HepG2 (cell line): ENCODE measurements at regions not wholly inside any gene's neighbourhood (a gene's known extent, or its start where the extent isn't known, plus 50 kb on each side); places are given as distances from the start of the nearest gene placed in this dataset.
A peak's percentile ranks its signal among the peaks of the same experiment; 100 is the strongest.

Experiments used
- FOXA1 ChIP-seq, 2 experiments: fragments of 450-650 bp in 1 of 2; sonication (generic) in 1 of 2; formaldehyde crosslinking in 1 of 2; IDR thresholded peaks; 2 replicates each; pipeline versions ENCODE4 v1.4.0 to v1.6.1; 2016 to 2020; ENCODE audit warnings: missing genetic modification reagents in 1 of 2
- HNRNPK ChIP-seq: fragments of 200-400 bp; formaldehyde crosslinking; IDR thresholded peaks from 2 replicates; pipeline ENCODE4 v1.6.1; 2018; ENCODE audit warnings: low read length, low read depth, moderate library complexity, mild to moderate bottlenecking; ENCODE audit not compliant: poor library complexity, severe bottlenecking
- HNRNPL ChIP-seq: fragments of 200-400 bp; formaldehyde crosslinking; IDR thresholded peaks from 2 replicates; pipeline ENCODE4 v1.6.1; 2017; ENCODE audit warnings: mild to moderate bottlenecking, low read depth, low read length
- KDM1A ChIP-seq: IDR thresholded peaks from 2 replicates; pipeline ENCODE4 v1.6.1; 2016; ENCODE audit warnings: missing compliant biosample characterization
- MIXL1 ChIP-seq: IDR thresholded peaks from 2 replicates; pipeline ENCODE4 v1.6.1; 2016
- MXI1 ChIP-seq: IDR thresholded peaks from 3 replicates; pipeline ENCODE4 v1.6.1; 2012; ENCODE audit warnings: low read depth, low read length, inconsistent platforms, borderline replicate concordance
- NFATC3 ChIP-seq: sonication (generic); formaldehyde crosslinking; IDR thresholded peaks from 2 replicates; pipeline ENCODE4 v1.5.1; 2020; ENCODE audit warnings: mild to moderate bottlenecking, missing genetic modification reagents
- NFYC ChIP-seq: IDR thresholded peaks from 2 replicates; pipeline ENCODE4 v1.6.1; 2016; ENCODE audit warnings: missing genetic modification reagents, missing compliant biosample characterization
- PPARG ChIP-seq: conservative IDR thresholded peaks from 2 replicates; pipeline ENCODE4 v1.6.1; 2016; ENCODE audit warnings: missing biosample characterization, missing genetic modification reagents
- SETDB1 ChIP-seq: sonication (generic); formaldehyde crosslinking; IDR thresholded peaks from 2 replicates; pipeline ENCODE4 v1.5.1; 2020; ENCODE audit warnings: missing genetic modification reagents, mild to moderate bottlenecking, borderline replicate concordance
- SNAPC2 ChIP-seq: sonication (generic); formaldehyde crosslinking; IDR thresholded peaks from 2 replicates; pipeline ENCODE4 v1.8.1; 2022; ENCODE audit warnings: mild to moderate bottlenecking, missing genetic modification reagents
- SSRP1 ChIP-seq: IDR thresholded peaks from 2 replicates; pipeline ENCODE4 v1.6.1; 2016; ENCODE audit warnings: control low read depth
- TARDBP ChIP-seq: sonication (generic); formaldehyde crosslinking; IDR thresholded peaks from 2 replicates; pipeline ENCODE4 v1.8.0; 2022; ENCODE audit warnings: mild to moderate bottlenecking, missing genetic modification reagents
- ZC3H13 ChIP-seq: sonication (generic); formaldehyde crosslinking; IDR thresholded peaks from 2 replicates; pipeline ENCODE4 v1.8.1; 2023; ENCODE audit warnings: mild to moderate bottlenecking, missing genetic modification reagents, moderate library complexity
- ZFAT ChIP-seq: sonication (generic); formaldehyde crosslinking; conservative IDR thresholded peaks from 2 replicates; pipeline ENCODE4 v1.8.1; 2023; ENCODE audit warnings: missing genetic modification reagents, inconsistent platforms
- ZFP36L1 ChIP-seq: sonication (generic); formaldehyde crosslinking; IDR thresholded peaks from 2 replicates; pipeline ENCODE4 v1.8.0; 2022; ENCODE audit warnings: mild to moderate bottlenecking, missing genetic modification reagents, moderate library complexity
- ZMYM3 ChIP-seq: sonication (generic); formaldehyde crosslinking; IDR thresholded peaks from 2 replicates; pipeline ENCODE4 v1.5.1; 2020; ENCODE audit warnings: mild to moderate bottlenecking, missing genetic modification reagents
- ZNF317 ChIP-seq: sonication (generic); formaldehyde crosslinking; IDR thresholded peaks from 2 replicates; pipeline ENCODE4 v1.5.0; 2020; ENCODE audit warnings: mild to moderate bottlenecking, missing genetic modification reagents
- ZNF430 ChIP-seq: sonication (generic); formaldehyde crosslinking; IDR thresholded peaks from 2 replicates; pipeline ENCODE4 v1.9.0; 2021; ENCODE audit warnings: mild to moderate bottlenecking, missing genetic modification reagents
- ZNF550 ChIP-seq: sonication (generic); formaldehyde crosslinking; IDR thresholded peaks from 2 replicates; pipeline ENCODE4 v1.4.0; 2020; ENCODE audit warnings: mild to moderate bottlenecking, missing genetic modification reagents, borderline replicate concordance
- ZNF556 ChIP-seq: sonication (generic); formaldehyde crosslinking; IDR thresholded peaks from 2 replicates; pipeline ENCODE4 v1.4.0; 2020; ENCODE audit warnings: mild to moderate bottlenecking, missing genetic modification reagents, borderline replicate concordance
- ZNF670 ChIP-seq: sonication (generic); formaldehyde crosslinking; IDR thresholded peaks from 2 replicates; pipeline ENCODE4 v1.8.0; 2022; ENCODE audit warnings: mild to moderate bottlenecking, missing genetic modification reagents, borderline replicate concordance
- TF ChIP-seq, protein P1 (sequence below): sonication (generic); formaldehyde crosslinking; IDR thresholded peaks from 2 replicates; pipeline ENCODE4 v1.5.0; 2020; ENCODE audit warnings: missing genetic modification reagents
- TF ChIP-seq, protein P2 (sequence below): IDR thresholded peaks from 2 replicates; pipeline ENCODE4 v1.6.1; 2016; ENCODE audit warnings: missing biosample characterization, missing genetic modification reagents, low read depth
- TF ChIP-seq, protein P3 (sequence below): sonication (generic); formaldehyde crosslinking; IDR thresholded peaks from 2 replicates; pipeline ENCODE4 v1.5.1; 2020; ENCODE audit warnings: mild to moderate bottlenecking, missing genetic modification reagents, moderate library complexity
- TF ChIP-seq, protein P4 (sequence below): sonication (generic); formaldehyde crosslinking; IDR thresholded peaks from 2 replicates; pipeline ENCODE4 v1.5.1; 2020; ENCODE audit warnings: missing genetic modification reagents, mild to moderate bottlenecking, borderline replicate concordance
- TF ChIP-seq, protein P5 (sequence below): sonication (generic); formaldehyde crosslinking; IDR thresholded peaks from 2 replicates; pipeline ENCODE4 v1.4.0; 2020; ENCODE audit warnings: missing genetic modification reagents

DNA sequence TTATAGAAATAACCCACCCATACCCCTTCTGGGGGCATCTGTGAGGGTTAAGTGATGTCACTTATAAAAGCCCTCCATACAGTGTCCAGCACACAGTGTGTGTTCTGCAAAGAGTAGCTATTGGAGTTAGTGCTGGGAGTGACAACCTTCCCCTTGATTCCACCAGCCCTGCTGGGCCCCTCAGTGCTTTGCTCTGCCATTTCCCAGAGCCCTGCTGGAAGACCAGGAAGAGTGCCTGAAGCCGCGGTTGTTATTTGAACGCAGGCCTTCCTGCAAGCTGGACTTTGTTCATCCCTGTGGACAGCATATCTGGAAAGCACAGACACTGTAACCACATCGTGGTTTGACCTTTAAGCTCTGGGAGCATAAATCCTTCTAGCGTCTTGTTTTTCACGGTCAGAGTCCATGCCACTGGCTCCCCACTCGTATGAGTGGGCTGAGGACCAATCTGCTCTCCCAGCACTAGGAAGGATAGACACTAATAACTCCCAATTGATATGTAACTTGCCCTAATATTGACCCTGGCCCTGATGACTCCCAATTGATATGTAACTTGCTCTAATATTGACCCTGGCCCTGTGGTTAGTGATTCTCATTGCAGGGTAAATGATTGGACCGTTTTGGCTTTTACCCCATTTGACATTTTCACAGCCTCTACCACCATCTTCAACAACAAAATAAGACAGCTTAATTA lies 297.1 kb upstream of the MAF start (continued):
- TF ChIP-seq, protein P1, sequence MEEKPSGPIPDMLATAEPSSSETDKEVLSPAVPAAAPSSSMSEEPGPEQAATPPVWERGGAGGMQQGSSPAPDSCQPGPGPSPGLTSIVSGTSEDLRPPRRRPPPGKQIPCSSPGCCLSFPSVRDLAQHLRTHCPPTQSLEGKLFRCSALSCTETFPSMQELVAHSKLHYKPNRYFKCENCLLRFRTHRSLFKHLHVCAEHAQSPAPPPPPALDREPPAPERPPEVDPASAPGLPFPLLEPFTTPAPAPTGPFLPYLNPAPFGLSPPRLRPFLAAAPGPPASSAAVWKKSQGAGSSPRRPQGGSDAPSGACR (CRISPR knock-in tag), result peak; percentile 99
- TF ChIP-seq PPARG (CRISPR knock-in tag) (peak; percentile 54; the same call in 1 of the 2 replicates), FOXA1 (IDR thresholded peaks at IDR 0.05) (no peak), FOXA1 (CRISPR knock-in tag; IDR thresholded peaks at IDR 0.05) (peak; percentile 52), MIXL1 (CRISPR knock-in tag) (peak; percentile 92), NFATC3 (CRISPR knock-in tag) (no peak), ZFAT (no peak), MXI1 (no peak), TARDBP (CRISPR knock-in tag) (peak; percentile 93), NFYC (CRISPR knock-in tag) (no peak), ZNF550 (no peak), ZFP36L1 (CRISPR knock-in tag) (peak; percentile 82), SETDB1 (CRISPR knock-in tag) (no peak), SNAPC2 (0 out of 2 replicates have a peak, but pooled peaks have one; percentile 72), ZNF556 (CRISPR knock-in tag) (peak; percentile 56), HNRNPL (no peak), SSRP1 (CRISPR knock-in tag) (no peak), ZNF430 (peak; percentile 90), HNRNPK (no peak), ZMYM3 (CRISPR knock-in tag) (peak; percentile 96), ZNF317 (CRISPR knock-in tag) (peak; percentile 81; the same call in 1 of the 2 replicates), KDM1A (CRISPR knock-in tag) (peak; percentile 44; the same call in 1 of the 2 replicates), ZNF670 (CRISPR knock-in tag) (peak; percentile 99), ZC3H13 (CRISPR knock-in tag) (no peak)
- TF ChIP-seq, protein P2, sequence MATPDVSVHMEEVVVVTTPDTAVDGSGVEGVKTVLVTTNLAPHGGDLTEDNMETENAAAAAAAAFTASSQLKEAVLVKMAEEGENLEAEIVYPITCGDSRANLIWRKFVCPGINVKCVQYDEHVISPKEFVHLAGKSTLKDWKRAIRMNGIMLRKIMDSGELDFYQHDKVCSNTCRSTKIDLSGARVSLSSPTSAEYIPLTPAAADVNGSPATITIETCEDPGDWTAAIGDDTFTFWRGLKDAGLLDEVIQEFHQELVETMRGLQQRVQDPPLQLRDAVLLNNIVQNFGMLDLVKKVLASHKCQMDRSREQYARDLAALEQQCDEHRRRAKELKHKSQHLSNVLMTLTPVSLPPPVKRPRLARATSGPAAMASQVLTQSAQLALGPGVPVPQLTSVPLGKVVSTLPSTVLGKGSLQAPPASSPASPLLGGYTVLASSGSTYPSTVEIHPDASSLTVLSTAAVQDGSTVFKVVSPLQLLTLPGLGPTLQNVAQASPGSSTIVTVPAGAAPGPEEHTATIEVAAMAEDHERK, result no peak
- TF ChIP-seq, protein P3, sequence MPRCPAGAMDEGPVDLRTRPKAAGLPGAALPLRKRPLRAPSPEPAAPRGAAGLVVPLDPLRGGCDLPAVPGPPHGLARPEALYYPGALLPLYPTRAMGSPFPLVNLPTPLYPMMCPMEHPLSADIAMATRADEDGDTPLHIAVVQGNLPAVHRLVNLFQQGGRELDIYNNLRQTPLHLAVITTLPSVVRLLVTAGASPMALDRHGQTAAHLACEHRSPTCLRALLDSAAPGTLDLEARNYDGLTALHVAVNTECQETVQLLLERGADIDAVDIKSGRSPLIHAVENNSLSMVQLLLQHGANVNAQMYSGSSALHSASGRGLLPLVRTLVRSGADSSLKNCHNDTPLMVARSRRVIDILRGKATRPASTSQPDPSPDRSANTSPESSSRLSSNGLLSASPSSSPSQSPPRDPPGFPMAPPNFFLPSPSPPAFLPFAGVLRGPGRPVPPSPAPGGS (CRISPR knock-in tag), result no peak
- TF ChIP-seq, protein P4, sequence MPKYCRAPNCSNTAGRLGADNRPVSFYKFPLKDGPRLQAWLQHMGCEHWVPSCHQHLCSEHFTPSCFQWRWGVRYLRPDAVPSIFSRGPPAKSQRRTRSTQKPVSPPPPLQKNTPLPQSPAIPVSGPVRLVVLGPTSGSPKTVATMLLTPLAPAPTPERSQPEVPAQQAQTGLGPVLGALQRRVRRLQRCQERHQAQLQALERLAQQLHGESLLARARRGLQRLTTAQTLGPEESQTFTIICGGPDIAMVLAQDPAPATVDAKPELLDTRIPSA, result no peak
- TF ChIP-seq, protein P5, sequence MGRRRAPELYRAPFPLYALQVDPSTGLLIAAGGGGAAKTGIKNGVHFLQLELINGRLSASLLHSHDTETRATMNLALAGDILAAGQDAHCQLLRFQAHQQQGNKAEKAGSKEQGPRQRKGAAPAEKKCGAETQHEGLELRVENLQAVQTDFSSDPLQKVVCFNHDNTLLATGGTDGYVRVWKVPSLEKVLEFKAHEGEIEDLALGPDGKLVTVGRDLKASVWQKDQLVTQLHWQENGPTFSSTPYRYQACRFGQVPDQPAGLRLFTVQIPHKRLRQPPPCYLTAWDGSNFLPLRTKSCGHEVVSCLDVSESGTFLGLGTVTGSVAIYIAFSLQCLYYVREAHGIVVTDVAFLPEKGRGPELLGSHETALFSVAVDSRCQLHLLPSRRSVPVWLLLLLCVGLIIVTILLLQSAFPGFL (CRISPR knock-in tag), result no peak
